Lower leg skin (tissue), 3 donors: ENCODE measurements at regions not wholly inside any gene's neighbourhood (a gene's known extent, or its start where the extent isn't known, plus 50 kb on each side); places are given as distances from the start of the nearest gene placed in this dataset.
"Not testable (repeated sequence)": the region's sequence is repeated elsewhere in the genome, so short reads cannot be mapped to it uniquely, and the experiment has no call there.

Source experiments
- POLR2A ChIP-seq, 2 donors: fragments of 450-650 bp; IDR thresholded peaks; one replicate each; pipeline ENCODE4 v1.6.1; 2016 to 2017; ENCODE audit warnings: antibody characterized with exemption in 2 of 2, mild to moderate bottlenecking in 1 of 2, moderate library complexity in 1 of 2
- TF ChIP-seq, protein P1 (sequence below), 3 donors: fragments of 450-650 bp; IDR thresholded peaks; one replicate each; pipeline ENCODE4 v1.5.1; 2016; ENCODE audit warnings: antibody characterized with exemption in 3 of 3, mild to moderate bottlenecking in 3 of 3, moderate library complexity in 2 of 3

DNA sequence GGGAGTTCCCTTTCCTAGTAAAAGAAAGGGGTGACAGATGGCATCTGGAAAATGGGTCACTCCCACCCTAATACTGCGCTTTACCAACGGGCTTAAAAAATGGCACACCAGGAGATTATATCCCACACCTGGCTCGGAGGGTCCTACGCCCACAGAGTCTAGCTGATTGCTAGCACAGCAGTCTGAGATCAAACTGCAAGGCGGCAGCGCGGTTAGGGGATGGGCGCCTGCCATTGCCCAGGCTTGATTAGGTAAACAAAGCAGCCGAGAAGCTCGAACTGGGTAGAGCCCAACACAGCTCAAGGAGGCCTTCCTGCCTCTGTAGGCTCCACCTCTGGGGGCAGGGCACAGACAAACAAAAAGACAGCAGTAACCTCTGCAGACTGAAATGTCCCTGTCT is 1097.8 kb upstream of the CNTN5 start:
- TF ChIP-seq, protein P1, sequence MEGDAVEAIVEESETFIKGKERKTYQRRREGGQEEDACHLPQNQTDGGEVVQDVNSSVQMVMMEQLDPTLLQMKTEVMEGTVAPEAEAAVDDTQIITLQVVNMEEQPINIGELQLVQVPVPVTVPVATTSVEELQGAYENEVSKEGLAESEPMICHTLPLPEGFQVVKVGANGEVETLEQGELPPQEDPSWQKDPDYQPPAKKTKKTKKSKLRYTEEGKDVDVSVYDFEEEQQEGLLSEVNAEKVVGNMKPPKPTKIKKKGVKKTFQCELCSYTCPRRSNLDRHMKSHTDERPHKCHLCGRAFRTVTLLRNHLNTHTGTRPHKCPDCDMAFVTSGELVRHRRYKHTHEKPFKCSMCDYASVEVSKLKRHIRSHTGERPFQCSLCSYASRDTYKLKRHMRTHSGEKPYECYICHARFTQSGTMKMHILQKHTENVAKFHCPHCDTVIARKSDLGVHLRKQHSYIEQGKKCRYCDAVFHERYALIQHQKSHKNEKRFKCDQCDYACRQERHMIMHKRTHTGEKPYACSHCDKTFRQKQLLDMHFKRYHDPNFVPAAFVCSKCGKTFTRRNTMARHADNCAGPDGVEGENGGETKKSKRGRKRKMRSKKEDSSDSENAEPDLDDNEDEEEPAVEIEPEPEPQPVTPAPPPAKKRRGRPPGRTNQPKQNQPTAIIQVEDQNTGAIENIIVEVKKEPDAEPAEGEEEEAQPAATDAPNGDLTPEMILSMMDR (IDR thresholded peaks at IDR 0.05) = not testable (repeated sequence)
- not testable (repeated sequence) for TF ChIP-seq POLR2A (IDR thresholded peaks at IDR 0.05)
